ENCODE measurements at regions not wholly inside any gene's neighbourhood (a gene's known extent, or its start where the extent isn't known, plus 50 kb on each side); places are given as distances from the start of the nearest gene placed in this dataset.
A peak's percentile ranks its signal among the peaks of the same experiment; 100 is the strongest.
"Not testable (repeated sequence)": the region's sequence is repeated elsewhere in the genome, so short reads cannot be mapped to it uniquely, and the experiment has no call there.

GRCh38 chr3:144947895-144948294, 976.3 kb downstream of the DIPK2A start:
- no peak for DNase-seq

- DNase-seq: no peak
These were observed 977.1 kb downstream of the DIPK2A start for GRCh38 chr3:144948711-144949110.

- DNase-seq: no peak
These were observed 982.3 kb downstream of the DIPK2A start for GRCh38 chr3:144953959-144954358.

- DNase-seq: no peak
These were observed 985.9 kb downstream of the DIPK2A start for GRCh38 chr3:144957398-144958101.

- peak; percentile 37 for DNase-seq
These were observed 992.2 kb downstream of the DIPK2A start for GRCh38 chr3:144963810-144964209.

GRCh38 chr3:144966560-144966959, 994.9 kb downstream of the DIPK2A start:
- no peak for DNase-seq

- DNase-seq: peak; percentile 9
These were observed 997.2 kb downstream of the DIPK2A start for GRCh38 chr3:144968750-144969350.

GRCh38 chr3:144984481-144984880, 1012.9 kb downstream of the DIPK2A start:
- not testable (repeated sequence) for DNase-seq

- peak; percentile 27 for DNase-seq
These were observed 1018.2 kb downstream of the DIPK2A start for GRCh38 chr3:144989807-144990206.

GRCh38 chr3:144995856-144996255, 1024.2 kb downstream of the DIPK2A start:
- no peak for DNase-seq

GRCh38 chr3:145005427-145005826, 1033.8 kb downstream of the DIPK2A start:
- DNase-seq: no peak

- no peak for DNase-seq
These were observed 1034.6 kb downstream of the DIPK2A start for GRCh38 chr3:145006271-145006670.

- DNase-seq: no peak
These were observed 1042.3 kb downstream of the DIPK2A start for GRCh38 chr3:145013931-145014330.

GRCh38 chr3:145015253-145015652, 1043.6 kb downstream of the DIPK2A start:
- peak; percentile 73 for DNase-seq

- DNase-seq: peak; percentile 36
These were observed 1046.3 kb downstream of the DIPK2A start for GRCh38 chr3:145017959-145018358.

GRCh38 chr3:145022447-145022846, 1050.8 kb downstream of the DIPK2A start:
- DNase-seq: no peak

- no peak for DNase-seq
These were observed 1053.1 kb downstream of the DIPK2A start for GRCh38 chr3:145024700-145025099.

- not testable (repeated sequence) for DNase-seq
These were observed 1055.6 kb downstream of the DIPK2A start for GRCh38 chr3:145027186-145027585.

GRCh38 chr3:145032791-145033190, 1061.2 kb downstream of the DIPK2A start:
- DNase-seq: no peak

- DNase-seq: no peak
These were observed 1064.1 kb downstream of the DIPK2A start for GRCh38 chr3:145035682-145036081.

- DNase-seq: not testable (repeated sequence)
These were observed 1082.4 kb downstream of the DIPK2A start for GRCh38 chr3:145054055-145054454.

- DNase-seq: no peak
These were observed 1083.9 kb downstream of the DIPK2A start for GRCh38 chr3:145055375-145056076.

- no peak for DNase-seq
These were observed 1086.9 kb downstream of the DIPK2A start for GRCh38 chr3:145058483-145058882.

GRCh38 chr3:145063616-145064015, 1092.0 kb downstream of the DIPK2A start:
- DNase-seq: no peak

Measured in fibroblast of skin of abdomen (primary cell).